ENCODE measurements at regions not wholly inside any gene's neighbourhood (a gene's known extent, or its start where the extent isn't known, plus 50 kb on each side); places are given as distances from the start of the nearest gene placed in this dataset.

DNA sequence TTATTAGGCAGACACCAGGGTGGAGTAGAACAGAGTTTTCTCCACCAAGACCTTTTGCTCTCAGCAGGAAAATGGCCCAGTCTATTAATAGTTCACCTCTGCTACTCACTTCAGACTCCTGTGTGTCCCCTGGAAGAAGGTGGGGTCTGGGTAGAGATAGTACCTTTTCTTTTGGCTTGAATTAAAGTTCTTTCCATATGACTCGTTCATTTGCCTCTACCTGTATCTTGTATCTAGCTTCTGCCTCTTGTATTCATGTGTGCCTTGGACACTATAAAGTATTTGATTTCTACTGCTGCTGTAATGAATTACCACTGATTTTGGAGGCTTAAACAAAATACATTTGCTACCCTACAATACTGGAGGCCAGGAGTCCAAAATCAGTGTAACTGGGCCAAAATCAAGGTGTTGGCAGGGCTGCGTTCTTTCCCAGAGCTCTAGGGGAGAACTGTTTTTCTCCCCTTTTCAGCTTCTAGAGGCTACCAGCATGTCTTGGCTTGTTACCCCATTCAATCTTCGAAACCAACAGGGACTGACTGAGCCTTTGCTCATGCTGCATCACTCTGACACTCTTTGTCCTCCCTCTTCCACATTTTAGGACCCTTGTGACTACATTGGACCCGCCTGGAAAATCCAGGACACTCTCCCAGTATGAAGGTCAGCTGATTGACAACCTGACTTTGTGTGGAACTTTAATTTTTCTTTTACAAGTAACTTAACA is 155.6 kb upstream of the PRSS58 start:
- no peak for DNase-seq (ENCODE audit: low spot score)

- DNase-seq (ENCODE audit: low spot score) = peak; percentile 61
These were observed 154.8 kb upstream of the PRSS58 start for GRCh38 chr7:142412551-142413193.

- no peak for DNase-seq (ENCODE audit: low spot score)
These were observed 151.6 kb upstream of the PRSS58 start for GRCh38 chr7:142409471-142409870.

- DNase-seq (ENCODE audit: low spot score) = no peak
These were observed 150.9 kb upstream of the PRSS58 start for GRCh38 chr7:142408794-142409193.

GRCh38 chr7:142407939-142408570 is 150.2 kb upstream of the PRSS58 start:
- no peak for DNase-seq (ENCODE audit: low spot score)

DNA sequence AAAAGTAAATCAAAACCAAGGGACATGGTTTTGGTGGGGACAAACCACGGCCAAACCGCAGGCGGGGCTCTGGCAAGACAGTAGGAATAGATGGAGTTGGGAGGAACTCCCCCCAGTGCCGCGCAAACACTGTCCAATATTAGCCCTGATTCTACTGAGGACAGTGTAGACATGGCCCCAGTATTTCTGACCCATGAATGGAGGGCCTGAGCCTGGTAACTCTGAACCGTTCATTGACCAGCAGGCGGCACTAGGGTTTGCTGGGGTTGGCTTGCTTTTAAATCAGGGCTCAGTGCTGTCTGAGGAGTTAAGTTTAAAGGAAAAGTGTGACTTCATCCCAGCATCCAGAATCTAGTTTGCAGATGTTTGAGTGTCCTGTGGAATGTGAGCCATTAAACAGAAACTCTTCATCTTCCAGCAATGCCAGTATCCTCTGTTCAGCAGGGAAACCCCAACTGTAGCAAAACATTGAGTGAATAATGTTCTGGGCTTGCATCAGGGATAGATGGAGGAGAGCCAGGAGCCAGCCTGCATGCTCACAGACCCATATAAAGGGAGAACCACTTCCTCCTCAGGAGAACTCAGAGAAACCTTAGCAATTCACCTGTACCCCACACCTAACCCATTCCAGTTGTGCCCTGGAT is 147.4 kb upstream of the PRSS58 start:
- no peak for DNase-seq (ENCODE audit: low spot score)

GRCh38 chr7:142401951-142402350 is 144.1 kb upstream of the PRSS58 start:
- DNase-seq (ENCODE audit: low spot score) = no peak

DNA sequence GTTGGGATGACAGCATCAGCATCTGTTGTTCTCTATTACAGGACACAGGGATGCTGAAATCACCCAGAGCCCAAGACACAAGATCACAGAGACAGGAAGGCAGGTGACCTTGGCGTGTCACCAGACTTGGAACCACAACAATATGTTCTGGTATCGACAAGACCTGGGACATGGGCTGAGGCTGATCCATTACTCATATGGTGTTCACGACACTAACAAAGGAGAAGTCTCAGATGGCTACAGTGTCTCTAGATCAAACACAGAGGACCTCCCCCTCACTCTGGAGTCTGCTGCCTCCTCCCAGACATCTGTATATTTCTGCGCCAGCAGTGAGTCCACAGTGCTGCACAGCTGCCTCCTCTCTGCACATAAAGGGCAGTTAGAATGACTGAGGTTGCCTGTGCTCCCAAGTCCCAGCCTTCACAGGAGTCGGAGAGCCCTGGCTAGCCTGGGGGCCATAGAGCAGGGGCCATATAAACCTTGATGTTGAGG is 142.2 kb upstream of the PRSS58 start:
- DNase-seq (ENCODE audit: low spot score) = no peak

DNA sequence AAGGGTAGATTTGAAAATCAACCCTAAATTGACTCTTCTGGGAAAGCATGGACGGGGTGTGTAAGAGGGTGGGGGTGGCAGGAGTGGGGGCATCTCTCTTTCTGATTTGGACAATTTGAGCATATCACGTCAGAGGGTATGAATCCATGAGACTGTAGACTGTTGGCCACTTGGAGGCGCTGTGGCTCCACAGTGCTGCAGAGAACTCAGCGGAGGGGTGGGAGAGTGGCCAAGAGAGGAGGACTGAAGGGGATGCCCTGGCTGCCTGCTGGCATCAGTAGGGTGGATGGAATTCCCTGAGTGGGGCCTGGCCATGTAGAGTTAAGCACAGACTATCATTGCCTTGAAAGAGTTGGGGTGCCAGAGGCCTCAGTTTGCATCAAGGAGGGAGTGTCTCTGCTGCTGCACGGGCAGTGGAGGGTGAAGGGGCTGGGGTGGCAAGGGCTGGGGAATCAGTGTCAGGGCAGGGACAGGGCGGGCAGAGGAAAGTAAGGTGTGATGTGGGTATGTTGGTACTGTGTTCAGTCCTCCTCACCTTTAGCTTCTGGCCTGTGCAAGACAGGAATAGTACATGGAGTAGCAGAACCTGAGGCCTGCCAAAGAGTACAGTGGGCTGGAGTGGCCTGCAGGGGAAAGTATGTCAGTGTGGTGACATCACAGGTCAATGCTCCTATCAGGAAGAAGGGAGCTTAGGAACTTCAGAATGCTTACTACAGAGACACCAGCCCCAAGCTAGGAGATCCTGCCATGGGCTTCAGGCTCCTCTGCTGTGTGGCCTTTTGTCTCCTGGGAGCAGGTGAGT is 133.5 kb upstream of the PRSS58 start:
- no peak for DNase-seq (ENCODE audit: low spot score)

DNA sequence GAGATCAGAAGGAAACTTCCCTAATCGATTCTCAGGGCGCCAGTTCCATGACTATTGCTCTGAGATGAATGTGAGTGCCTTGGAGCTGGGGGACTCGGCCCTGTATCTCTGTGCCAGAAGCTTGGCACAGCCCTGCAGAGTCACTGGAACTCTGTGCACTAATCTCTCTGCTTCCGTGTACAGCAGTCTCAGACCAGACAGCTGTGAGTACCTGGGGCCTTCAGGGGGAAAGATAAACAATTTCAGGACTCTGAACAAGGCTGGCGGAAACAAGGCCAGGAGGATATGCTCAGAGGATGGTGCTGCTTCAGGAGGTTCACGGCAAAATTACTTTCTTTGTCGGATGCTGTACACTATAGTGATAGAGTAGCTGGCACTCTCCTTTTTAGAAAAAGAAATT is 131.7 kb upstream of the PRSS58 start:
- DNase-seq (ENCODE audit: low spot score) = peak; percentile 52

- DNase-seq (ENCODE audit: low spot score) = peak; percentile 82
These were observed 127.9 kb upstream of the PRSS58 start for GRCh38 chr7:142385491-142386340.

DNA sequence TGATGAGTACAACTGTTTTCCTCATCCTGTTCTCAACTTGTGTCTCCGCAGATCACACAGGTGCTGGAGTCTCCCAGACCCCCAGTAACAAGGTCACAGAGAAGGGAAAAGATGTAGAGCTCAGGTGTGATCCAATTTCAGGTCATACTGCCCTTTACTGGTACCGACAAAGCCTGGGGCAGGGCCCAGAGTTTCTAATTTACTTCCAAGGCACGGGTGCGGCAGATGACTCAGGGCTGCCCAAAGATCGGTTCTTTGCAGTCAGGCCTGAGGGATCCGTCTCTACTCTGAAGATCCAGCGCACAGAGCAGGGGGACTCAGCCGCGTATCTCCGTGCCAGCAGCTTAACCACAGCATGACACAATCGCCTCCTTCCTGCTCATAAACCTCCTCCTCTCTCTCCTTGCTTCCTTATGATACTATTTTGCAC is 126.7 kb upstream of the PRSS58 start:
- DNase-seq (ENCODE audit: low spot score) = no peak

- DNase-seq (ENCODE audit: low spot score) = no peak
These were observed 126.1 kb upstream of the PRSS58 start for GRCh38 chr7:142383841-142384492.

DNA sequence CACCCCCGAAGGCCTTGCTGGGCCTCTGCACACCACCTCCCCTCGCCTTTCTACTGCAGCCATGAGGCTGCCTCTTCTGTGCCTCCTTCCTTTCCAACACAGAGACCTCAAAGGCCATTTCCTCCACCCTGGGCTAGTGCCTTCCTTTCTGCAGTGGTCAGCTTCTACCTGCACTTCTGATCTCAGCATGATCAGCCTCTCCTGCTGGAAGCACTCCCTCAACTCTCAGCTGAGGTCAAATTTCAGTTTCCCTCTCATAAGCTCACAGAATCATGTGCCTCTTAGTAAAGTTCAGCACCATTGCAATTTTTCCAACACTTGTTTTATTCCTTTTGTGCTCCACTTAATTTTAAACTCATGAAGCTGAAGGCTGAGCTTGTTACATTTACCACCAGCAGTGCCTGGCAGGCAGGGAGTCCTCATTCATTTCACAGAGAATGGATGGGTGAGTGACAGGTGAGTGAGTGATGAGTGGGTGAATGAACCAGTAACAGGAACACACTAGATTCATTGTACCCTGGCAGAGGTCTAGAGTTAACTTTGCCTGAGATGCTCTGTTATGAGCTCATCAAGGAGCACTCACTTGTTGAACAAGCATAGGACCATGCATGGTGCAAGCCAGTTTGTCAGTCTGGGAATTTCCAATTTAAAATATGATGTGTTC is 124.0 kb upstream of the PRSS58 start:
- DNase-seq (ENCODE audit: low spot score) = no peak

- DNase-seq (ENCODE audit: low spot score) = peak; percentile 98
These were observed 122.2 kb upstream of the PRSS58 start for GRCh38 chr7:142380069-142380468.

DNA sequence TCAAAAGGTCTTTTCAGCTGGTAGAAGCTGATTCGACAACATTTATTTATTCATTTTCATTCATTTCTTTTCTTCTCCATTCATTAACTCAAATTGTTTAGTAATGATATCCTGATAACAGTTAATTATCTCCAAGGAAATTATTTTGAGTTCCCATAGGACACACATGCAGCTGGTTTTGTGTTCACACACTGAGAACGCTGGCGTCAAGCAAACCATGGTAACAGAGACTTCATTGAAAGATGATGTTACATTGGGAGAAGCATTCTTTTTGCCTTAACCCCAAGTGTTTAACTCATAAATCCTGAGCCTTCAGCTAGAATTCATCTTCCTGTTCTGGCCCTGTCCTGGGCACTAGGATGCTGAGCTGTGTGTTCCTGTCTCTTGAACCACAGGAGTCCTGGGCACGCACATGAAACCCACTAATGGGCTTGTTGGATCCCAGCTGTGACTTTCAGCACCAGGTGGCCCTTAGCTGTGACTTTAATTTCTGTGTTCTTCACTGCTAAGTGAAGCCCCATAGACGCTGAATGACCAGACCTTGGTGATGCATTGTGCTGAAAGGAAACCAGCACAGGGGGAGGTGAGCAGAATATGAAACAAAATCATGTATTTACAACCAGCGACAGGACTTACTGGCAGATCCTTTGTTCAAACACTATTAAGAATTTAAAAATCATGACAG is 121.5 kb upstream of the PRSS58 start:
- DNase-seq (ENCODE audit: low spot score) = peak; percentile 57

GRCh38 chr7:142377567-142377966 is 119.7 kb upstream of the PRSS58 start:
- no peak for DNase-seq (ENCODE audit: low spot score)

GRCh38 chr7:142376356-142376997 is 118.6 kb upstream of the PRSS58 start:
- DNase-seq (ENCODE audit: low spot score) = no peak
